GM20431 (cell line): ENCODE measurements at regions not wholly inside any gene's neighbourhood (a gene's known extent, or its start where the extent isn't known, plus 50 kb on each side); places are given as distances from the start of the nearest gene placed in this dataset.
"Not testable (repeated sequence)": the region's sequence is repeated elsewhere in the genome, so short reads cannot be mapped to it uniquely, and the experiment has no call there.

Experiments used
- in situ Hi-C: fragments of 300-500 bp; cut with MseI, MboI; formaldehyde crosslinking; loops from one replicate; pipeline ENCODE4 v1.15.0; 2020; ENCODE audit warnings: low sequenced_read_pairs; ENCODE audit not compliant: unreplicated experiment

DNA sequence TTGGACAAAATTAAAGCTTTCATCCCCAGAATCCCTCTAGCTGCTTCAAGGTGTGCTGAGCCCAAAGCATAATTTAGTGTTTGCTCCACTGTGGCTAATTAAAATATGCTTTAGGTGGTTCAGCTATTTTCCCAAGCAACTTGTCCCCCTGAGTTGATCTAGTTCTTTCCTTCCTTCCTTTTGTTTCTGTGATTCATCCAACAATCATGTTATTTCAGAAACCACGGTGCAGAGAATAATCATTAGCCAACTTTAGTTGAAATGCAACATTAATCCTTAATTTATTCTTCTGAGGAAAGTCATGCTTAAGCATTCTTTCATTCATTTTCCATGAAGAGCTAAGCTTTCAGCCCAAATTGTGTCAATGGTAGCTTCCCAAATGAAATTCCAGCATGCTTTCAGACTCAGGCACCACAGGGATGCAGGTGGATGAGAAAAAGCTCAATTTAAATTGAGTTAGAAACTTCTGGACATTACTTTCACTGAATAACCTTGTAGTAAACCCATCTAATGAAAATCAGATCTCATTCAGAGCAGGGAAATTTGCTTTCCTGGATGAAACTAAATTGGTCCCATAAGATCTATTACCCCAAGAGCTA lies 209.0 kb upstream of the NT5E start:
- in situ Hi-C loops = no loop called here

- in situ Hi-C loops = no loop called here
These were observed 212.4 kb upstream of the NT5E start for GRCh38 chr6:85237478-85237877.

DNA sequence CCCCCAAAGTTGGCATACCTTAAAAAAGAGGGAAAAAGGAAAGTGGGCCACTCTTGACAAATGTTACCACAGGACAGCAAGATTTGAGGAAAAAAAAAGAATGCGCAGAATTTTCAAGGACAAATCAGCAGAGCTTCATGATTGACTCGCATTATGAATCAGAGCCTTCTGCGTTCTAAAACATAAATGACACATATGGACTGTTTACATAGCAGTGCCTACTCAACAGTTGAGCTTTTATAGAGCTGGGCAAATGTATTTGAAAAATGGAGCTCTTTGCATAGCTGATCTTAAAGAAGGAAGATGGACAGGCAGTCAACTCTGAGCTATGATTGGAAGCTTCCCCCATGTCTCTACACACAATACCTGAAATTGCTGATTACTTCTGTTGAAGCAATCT lies 213.2 kb upstream of the NT5E start:
- in situ Hi-C loops = no loop called here

DNA sequence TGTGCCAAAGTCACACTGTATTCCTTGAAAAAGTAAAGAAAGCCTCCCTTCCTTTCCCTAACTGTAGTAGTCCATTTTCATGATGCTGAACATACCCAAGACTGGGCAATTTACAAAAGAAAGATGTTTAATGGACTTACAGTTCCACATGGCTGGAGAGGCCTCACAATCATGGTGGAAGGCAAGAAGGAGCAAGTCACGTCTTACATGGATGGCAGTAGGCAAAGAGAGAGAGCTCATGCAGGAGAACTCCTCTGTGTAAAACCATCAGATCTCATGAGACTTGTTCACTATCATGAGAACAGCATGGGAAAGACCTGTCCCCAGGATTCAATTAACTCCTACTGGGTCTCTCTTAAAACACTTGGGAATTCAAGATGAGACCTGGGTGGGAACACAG lies 222.5 kb upstream of the NT5E start:
- in situ Hi-C loops = not testable (repeated sequence)

DNA sequence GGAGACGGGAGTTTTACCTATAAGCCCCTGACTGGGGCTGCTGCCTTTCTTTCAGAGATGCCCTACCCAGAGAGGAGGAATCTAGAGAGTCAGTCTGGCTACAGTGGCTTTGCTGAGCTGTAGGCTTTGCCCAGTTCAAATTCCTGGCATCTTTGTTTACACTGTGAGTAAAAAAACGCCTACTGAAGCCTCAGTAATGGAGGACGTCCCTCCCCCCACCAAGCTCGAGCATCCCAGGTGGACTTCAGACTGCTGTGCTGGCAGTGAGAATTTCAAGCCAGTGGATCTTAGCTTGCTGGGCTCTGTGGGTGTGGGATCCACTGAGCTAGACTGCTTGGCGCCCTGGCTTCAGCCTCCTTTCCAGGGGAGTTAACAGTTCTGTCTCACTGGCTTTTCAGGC lies 237.1 kb upstream of the NT5E start:
- in situ Hi-C loops = not testable (repeated sequence)

- in situ Hi-C loops = no loop called here
These were observed 254.6 kb upstream of the NT5E start for GRCh38 chr6:85195243-85195642.

DNA sequence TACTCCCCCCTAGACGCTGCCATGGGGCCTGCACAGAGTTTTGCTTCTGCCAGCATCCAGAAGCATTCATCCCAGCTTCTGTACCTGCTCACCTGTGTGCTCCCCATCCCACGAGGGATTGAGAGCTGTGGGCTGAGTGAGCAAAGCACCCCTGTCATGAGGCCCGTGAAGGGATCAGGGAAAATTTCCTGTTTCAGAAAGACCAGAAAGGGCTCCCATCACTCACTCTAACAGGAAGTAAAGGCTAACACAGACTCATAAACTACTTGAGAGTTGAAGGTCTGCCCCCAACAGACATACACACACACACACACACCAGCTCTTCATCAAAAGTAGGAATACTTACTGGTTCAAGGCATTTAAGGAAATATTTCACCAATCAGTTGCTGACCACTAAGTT lies 256.5 kb upstream of the NT5E start:
- in situ Hi-C loops = no loop called here

DNA sequence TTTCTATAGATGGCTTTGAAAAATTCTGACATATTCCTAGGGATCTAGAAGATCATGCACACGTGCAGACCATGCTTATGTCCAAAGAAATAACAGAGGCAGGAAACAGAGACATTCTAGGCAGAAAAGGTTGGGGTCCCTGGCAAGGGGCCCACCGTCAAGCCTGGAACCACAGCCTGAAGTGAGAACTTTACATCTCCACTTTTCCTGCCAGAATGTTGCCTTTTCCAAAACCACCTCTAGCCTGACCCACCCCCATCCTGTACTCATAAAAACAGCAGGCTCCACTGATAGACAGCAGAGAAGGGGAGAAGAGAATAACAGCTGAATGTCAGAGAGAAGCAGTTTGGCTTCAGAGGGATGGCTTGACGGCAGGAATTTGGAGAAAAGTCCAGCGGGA lies 257.3 kb upstream of the NT5E start:
- in situ Hi-C loops = no loop called here

- in situ Hi-C loops = no loop called here
These were observed 257.7 kb upstream of the NT5E start for GRCh38 chr6:85192186-85192585.

GRCh38 chr6:85191656-85192055 lies 258.2 kb upstream of the NT5E start:
- in situ Hi-C loops = no loop called here

GRCh38 chr6:85186546-85187175 lies 263.2 kb upstream of the NT5E start:
- in situ Hi-C loops = no loop called here

- in situ Hi-C loops = no loop called here
These were observed 263.9 kb upstream of the NT5E start for GRCh38 chr6:85185977-85186376.

GRCh38 chr6:85183841-85184240 lies 266.0 kb upstream of the NT5E start:
- in situ Hi-C loops = no loop called here

- in situ Hi-C loops = no loop called here
These were observed 277.2 kb upstream of the NT5E start for GRCh38 chr6:85172705-85173104.

GRCh38 chr6:85172161-85172560 lies 277.7 kb upstream of the NT5E start:
- in situ Hi-C loops = no loop called here

- in situ Hi-C loops = no loop called here
These were observed 280.7 kb upstream of the NT5E start for GRCh38 chr6:85169189-85169588.

DNA sequence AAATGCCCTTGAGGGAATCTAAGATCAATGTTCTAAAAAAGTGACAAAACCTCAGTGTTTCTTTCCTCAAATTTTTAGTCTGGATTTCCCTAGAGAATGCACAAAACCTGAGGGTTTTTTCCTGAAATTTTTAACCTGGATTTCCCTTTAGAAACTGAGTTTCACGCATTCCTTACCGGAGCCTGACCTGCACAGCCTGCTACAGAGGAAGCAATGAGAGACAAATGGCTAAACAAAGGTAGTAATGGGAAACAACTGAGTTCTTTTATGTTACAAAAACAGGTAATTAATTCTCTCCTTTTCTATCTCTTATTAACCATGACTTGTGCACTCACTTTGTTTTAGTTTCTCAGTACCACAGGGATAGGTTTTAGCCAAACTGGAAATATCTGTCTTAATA lies 281.7 kb upstream of the NT5E start:
- in situ Hi-C loops = no loop called here

DNA sequence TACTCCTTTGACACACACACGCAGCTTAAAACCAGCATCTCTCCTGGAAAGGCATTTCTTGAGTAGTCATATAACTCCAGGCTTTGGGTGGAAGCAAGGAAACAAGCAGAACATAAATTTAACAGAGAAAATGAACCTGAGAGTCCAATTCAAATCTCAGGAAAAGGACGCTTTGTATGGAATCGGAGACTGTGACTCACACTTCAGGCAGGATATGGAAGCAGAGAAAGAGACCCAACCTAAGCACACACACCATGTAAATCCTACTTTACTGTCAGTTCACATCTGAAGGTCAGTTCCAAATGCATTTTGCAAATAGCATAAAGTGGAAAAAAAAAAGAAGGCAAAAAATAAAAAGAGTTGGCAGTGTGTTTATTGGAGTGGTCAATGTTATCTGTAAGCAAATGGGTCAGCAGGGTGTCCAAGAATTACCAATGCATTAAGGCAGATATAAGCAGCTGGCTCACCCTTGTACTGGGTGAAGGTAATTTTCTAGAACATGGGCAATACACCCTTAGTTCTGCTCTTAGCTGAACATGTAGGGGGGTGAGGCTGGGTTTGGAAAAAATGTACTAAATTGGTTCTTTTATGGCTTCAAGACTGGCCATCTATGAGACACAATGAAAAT lies 283.7 kb upstream of the NT5E start:
- in situ Hi-C loops = no loop called here

DNA sequence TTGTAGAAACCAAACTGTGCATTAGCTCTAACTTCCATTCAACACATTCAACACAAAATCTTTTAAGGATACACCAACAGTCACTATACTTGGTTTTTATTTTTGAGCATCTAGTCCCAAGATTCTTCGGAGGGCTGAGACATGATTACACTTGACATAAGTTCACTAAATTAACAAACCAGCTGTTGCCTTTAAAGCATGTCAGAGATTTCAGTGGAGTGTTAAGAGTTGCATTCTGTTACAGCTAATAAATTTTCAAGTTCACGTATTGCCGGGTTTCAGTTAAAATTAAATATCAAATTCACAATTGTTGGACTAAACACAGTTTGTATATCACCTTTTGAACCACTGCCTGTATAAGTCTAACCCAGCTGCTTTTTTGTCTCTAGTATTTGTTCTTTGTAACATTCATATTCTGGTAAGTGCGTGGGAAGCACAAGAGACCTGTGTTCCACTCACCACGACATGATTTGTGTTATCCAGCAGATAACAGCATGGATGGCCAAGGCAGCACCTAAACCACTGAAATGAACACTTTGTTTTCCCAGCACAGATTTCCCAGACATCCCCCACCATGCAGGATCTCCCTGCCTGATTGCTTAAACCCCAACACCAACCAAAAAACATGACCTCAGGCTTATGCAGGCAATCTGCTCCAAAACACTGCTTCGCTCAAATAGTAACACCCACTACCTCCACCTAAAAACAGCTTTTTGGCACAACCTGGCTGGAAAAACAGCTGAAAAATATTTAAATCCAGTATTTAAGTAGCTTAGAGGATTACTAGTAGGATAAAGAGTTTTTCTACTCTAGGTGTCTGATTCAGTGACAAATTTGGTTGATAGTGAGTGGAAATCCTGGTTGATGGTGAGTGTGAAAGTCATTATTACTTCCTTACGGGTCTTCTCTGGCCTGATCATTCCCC lies 286.5 kb upstream of the NT5E start:
- in situ Hi-C loops = no loop called here

DNA sequence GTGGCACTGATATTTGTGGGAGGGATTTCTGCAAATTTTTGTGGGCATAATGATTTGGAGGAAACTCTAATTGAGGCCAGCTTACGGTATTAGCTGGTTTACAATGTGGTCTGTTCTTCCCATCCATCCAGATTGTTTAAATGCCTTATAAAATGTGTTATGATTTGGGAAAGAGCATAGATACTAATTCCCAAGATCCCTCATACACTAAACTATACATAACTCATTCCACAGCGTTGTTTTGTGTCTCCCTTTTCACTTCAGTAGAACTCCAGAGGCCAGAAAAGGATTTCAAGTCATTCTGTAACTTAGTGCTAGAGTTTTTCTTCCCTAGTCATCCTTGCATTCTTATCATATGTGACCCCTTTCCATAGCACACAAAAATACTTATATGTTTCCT lies 292.6 kb upstream of the NT5E start:
- in situ Hi-C loops = no loop called here

DNA sequence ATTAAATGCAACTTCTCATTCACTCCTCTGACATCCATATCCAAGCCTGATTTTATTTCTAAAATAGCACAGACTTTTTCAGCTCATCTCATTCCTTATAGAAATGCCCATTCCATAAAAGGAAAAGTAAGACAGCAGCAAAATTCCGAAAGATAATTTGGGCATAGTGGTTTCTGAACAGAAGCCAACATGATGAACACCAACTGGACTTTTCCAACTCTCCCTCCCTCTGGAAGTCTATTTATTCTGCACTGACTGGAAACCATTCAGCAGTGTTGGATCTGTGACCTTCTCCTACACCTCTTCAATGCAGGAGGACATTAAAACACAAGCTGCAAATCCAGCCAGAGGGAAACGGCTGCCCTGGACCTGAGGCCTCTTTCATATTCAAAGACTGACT lies 306.2 kb upstream of the NT5E start:
- in situ Hi-C loops = no loop called here
